Activated CD8-positive, alpha-beta T cell treated with anti-CD3 and anti-CD28 coated beads for 36 hours (primary cell): ENCODE measurements at regions not wholly inside any gene's neighbourhood (a gene's known extent, or its start where the extent isn't known, plus 50 kb on each side); places are given as distances from the start of the nearest gene placed in this dataset.

Experiments used
- ATAC-seq: fragments of 200-7000 bp; cut with Tn5 transposase; one replicate; pipeline ENCODE4 v1.10.0; 2021; ENCODE audit warnings: mild to moderate bottlenecking, moderate library complexity
- CTCF ChIA-PET: fragments of 350-600 bp; sonication (Branson Sonifier 250); formaldehyde crosslinking; loops from one replicate; lab custom pipeline; 2021; ENCODE audit warnings: antibody characterized with exemption; lab: Charles Lee
- POLR2A ChIA-PET: fragments of 350-600 bp; sonication (Branson Sonifier 250); formaldehyde crosslinking; loops from one replicate; lab custom pipeline; 2021; ENCODE audit warnings: antibody characterized with exemption; lab: Charles Lee
- DNase-seq: peaks from one replicate; pipeline ENCODE4 v3.0.0-alpha.2; 2020
- H3K27ac Mint-ChIP-seq: one replicate; pipeline ENCODE4 v1.8.0; 2021; ENCODE audit warnings: mild to moderate bottlenecking, mixed read lengths
- H3K27me3 Mint-ChIP-seq: one replicate; pipeline ENCODE4 v1.8.0; 2021; ENCODE audit warnings: mixed read lengths
- H3K36me3 Mint-ChIP-seq: one replicate; pipeline ENCODE4 v1.8.0; 2021; ENCODE audit warnings: low read depth, mixed read lengths
- H3K4me1 Mint-ChIP-seq: one replicate; pipeline ENCODE4 v1.8.0; 2021; ENCODE audit warnings: low read depth, mixed read lengths
- H3K4me3 Mint-ChIP-seq: one replicate; pipeline ENCODE4 v1.8.0; 2021; ENCODE audit warnings: mild to moderate bottlenecking, moderate library complexity, mixed read lengths
- H3K9me3 Mint-ChIP-seq: one replicate; pipeline ENCODE4 v1.8.0; 2021; ENCODE audit warnings: mixed read lengths
- CTCF ChIP-seq: fragments of 200-600 bp; IDR thresholded peaks from one replicate; pipeline ENCODE4 v1.8.0; 2022; ENCODE audit warnings: antibody characterized with exemption, mild to moderate bottlenecking
- intact Hi-C: fragments of 100-400 bp; cut with micrococcal nuclease; formaldehyde crosslinking; loops from one replicate; pipeline ENCODE4 v1.10.0; 2022

GRCh38 chr14:22417914-22418313, 171.1 kb downstream of the DAD1 start:
- no peaks in the 10 kb centered on the region for H3K4me1 Mint-ChIP-seq
- H3K9me3 Mint-ChIP-seq, result no peaks in the 10 kb centered on the region
- H3K27ac Mint-ChIP-seq, result no peak overlapping the region
- no peaks in the 10 kb centered on the region for H3K36me3 Mint-ChIP-seq
- H3K4me3 Mint-ChIP-seq, result no peak overlapping the region
- ChIA-PET CTCF (no interaction called here), POLR2A (no interaction called here)
- no peak for ATAC-seq
- DNase-seq, result no peak
- TF ChIP-seq CTCF, result no peak
- intact Hi-C loops, result no loop called here
- no peaks in the 10 kb centered on the region for H3K27me3 Mint-ChIP-seq

GRCh38 chr14:22416193-22416592, 172.8 kb downstream of the DAD1 start:
- Mint-ChIP-seq H3K4me1 (no peaks in the 10 kb centered on the region), H3K4me3 (no peak overlapping the region), H3K36me3 (no peaks in the 10 kb centered on the region), H3K27ac (no peak overlapping the region), H3K27me3 (no peaks in the 10 kb centered on the region), H3K9me3 (no peaks in the 10 kb centered on the region)
- ChIA-PET POLR2A (no interaction called here), CTCF (no interaction called here)
- DNase-seq, result no peak
- intact Hi-C loops, result no loop called here
- ATAC-seq, result no peak
- TF ChIP-seq CTCF, result no peak

GRCh38 chr14:22415605-22415959, 173.4 kb downstream of the DAD1 start:
- intact Hi-C loops, result no loop called here
- no peak for TF ChIP-seq CTCF
- no peaks in the 10 kb centered on the region for H3K4me1 Mint-ChIP-seq
- no peaks in the 10 kb centered on the region for H3K36me3 Mint-ChIP-seq
- no peak for ATAC-seq
- CTCF ChIA-PET, result no interaction called here
- POLR2A ChIA-PET, result no interaction called here
- H3K9me3 Mint-ChIP-seq, result no peaks in the 10 kb centered on the region
- H3K4me3 Mint-ChIP-seq, result no peak overlapping the region
- no peak for DNase-seq
- H3K27me3 Mint-ChIP-seq, result no peaks in the 10 kb centered on the region
- H3K27ac Mint-ChIP-seq, result no peak overlapping the region

- DNase-seq, result no peak
- ChIA-PET CTCF (no interaction called here), POLR2A (no interaction called here)
- H3K4me1 Mint-ChIP-seq, result no peaks in the 10 kb centered on the region
- no peak for ATAC-seq
- TF ChIP-seq CTCF, result no peak
- no peaks in the 10 kb centered on the region for H3K36me3 Mint-ChIP-seq
- H3K27me3 Mint-ChIP-seq, result no peaks in the 10 kb centered on the region
- intact Hi-C loops, result no loop called here
- no peak overlapping the region for H3K4me3 Mint-ChIP-seq
- no peak overlapping the region for H3K27ac Mint-ChIP-seq
- no peaks in the 10 kb centered on the region for H3K9me3 Mint-ChIP-seq
Measured at GRCh38 chr14:22414876-22415604, 174.0 kb downstream of the DAD1 start.

GRCh38 chr14:22412926-22413411, 176.1 kb downstream of the DAD1 start:
- DNase-seq (no peak), ATAC-seq (no peak)
- no peak for TF ChIP-seq CTCF
- Mint-ChIP-seq H3K36me3 (no peaks in the 10 kb centered on the region), H3K4me3 (no peak overlapping the region), H3K4me1 (no peaks in the 10 kb centered on the region), H3K9me3 (no peaks in the 10 kb centered on the region), H3K27me3 (no peaks in the 10 kb centered on the region), H3K27ac (no peak overlapping the region)
- intact Hi-C loops, result no loop called here
- POLR2A ChIA-PET, result no interaction called here
- CTCF ChIA-PET, result no interaction called here
